ENCODE measurements at regions not wholly inside any gene's neighbourhood (a gene's known extent, or its start where the extent isn't known, plus 50 kb on each side); places are given as distances from the start of the nearest gene placed in this dataset.

DNA sequence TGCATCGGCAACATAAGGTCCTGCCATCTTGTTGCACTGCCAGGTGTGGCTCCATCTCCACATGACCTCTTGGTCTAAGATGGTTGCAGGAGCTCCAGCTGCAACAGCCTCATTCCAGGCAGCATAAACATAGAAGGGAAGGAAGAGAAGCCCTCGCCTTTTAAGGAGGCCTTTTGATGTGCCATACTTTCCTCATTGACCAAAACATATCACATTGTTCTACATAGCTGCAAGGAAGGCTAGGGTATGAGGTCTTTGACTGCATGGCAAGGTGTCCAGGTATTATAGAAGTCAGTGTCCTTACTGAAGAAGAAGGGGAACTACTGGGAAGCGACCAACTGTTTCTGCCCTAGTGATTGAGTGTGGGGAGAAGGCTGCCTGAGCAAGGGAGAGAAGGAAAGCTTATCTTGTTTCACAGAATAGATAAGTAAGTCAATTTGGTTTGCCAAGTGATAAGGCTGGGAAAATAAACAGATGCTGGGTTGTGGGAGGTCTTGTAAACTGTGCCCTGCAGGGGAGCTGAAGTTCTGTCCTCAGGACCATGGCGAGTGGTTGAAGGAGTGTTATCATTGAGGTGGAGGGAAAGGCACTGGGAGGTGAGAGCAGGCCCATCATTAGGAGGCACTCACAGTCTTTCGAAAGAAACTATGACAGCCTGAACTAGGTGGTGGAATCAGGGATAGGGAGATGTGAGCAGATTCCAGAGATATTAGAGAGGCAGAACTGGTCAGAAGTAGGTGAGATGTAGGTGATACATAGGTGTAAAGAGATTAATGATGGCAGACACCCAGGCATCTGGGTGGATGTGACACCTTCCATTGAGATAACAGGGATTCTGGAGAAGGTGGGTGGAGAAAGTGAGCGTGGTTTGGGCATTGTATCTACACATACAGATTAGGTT lies 93.8 kb upstream of the IGF1R start:
- no peak for DNase-seq (ENCODE audit: low read depth in 2 of 2)

DNA sequence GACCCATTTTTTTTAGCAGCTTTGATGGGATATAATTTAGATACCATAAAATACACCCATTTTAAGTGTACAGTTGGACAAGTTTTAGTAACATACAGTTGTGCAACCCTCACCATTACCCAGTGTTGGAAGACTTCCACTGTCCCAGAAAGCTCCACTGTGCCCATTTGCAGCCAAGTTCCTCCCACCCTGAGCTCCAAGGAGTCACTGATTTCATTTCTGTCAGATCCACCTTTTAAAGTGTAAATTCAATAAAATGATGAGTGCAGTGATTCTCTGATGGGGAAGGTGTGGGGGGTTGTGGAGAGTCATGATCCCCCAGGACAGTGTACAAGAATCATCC lies 93.2 kb upstream of the IGF1R start:
- DNase-seq (ENCODE audit: low read depth in 2 of 2): no peak

DNA sequence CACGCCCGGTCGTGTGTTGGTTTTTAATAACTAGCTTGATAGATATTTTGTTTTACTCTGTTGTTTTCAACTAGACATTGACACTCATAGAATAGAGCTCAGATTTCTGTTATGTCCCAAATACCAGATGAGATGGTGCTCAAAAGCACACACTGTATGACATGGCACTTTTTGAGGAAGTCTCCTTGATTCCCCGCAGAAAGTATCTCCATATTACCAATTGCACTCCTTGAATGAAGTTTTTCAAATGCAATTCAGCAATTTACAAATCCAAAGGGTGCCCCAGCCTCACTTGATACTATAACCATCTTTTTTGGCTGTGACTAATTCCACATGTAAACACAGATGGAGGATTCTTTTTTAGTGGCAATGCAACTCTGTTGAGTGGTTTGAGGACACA lies 92.0 kb upstream of the IGF1R start:
- no peak for DNase-seq (ENCODE audit: low read depth in 2 of 2)

DNA sequence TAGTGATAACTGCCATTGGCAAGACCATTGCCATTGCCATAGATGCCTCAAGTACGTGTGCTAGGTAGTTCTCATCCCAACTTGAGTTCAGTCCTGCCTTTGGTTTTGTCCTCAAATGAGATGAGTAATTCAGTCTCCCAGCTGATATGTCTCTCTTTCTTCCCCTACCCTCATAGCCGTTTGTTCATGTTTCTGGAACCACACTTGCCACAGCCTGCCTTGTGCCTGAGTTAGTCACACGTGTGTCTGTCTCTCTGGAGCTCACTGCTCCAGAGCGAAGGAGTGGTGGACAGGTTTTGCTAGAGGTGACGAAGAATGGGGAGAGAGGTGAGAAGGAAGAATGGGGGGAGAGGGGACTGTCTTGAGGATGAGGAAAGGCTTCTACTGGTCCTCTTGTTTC lies 88.0 kb upstream of the IGF1R start:
- DNase-seq (ENCODE audit: low read depth in 2 of 2): no peak

DNA sequence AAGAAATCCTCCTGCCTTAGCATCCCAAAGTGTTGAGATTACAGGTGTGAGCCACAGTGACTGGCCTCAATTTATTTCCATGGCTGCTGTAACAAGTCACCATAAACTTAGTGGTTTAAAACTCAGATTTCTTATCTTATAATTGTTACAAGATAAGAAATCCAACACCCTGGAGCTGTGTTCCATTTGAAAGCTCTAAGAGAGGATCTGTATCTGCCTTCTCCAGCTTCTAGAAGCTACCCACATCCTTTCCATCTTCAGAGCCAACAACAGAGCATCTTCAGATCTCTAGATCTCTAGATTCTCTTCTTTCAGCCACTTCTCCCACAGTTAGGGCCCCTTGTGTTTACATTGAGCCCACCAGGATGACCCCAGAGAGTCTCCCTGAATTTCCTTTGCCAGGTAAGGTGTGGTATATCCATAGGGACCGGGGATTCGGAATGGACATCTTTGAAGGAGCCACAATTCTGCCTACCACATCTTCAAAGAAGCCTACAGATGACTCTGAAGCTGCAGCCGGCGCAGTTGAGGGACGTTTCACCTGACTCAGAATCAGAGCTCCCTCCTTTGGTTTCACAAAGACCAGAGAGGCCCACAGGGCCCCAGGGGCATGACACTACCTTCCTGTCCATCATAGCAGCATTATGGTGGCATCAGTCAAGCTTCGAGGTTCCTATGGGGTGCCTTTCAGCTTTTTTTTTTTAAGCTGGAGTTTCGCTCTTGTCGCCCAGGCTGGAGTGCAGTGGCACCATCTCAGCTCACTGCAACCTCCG lies 87.0 kb upstream of the IGF1R start:
- no peak for DNase-seq (ENCODE audit: low read depth in 2 of 2)

DNA sequence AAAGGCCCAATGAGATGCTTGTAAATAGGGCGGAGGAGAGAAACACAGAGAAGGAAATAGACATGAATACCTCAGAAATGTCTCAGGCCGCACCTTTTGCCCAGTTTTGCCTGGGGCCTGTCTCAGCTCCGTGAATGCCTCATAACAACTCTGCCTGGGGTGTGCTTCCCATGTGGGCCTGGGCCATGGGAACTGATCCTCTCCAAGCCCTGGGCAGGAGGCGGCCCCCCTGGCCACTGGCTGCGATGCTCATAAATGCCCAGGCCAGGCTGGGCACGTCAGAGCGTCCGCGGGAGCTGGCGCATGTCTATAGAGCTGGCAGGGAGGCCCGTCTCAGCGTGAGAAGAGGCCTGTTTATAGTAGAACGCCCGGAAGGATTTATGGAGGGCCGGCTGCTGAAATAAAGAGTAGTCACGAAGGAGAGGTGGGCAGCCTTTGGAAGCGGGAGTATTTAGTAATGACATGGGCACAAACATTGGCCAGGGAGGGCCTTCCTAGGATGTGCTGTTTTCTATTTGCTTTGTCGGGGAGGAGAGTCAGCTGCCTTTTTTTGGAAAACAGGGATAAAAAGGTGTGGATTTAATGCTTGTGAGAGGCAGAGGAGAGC lies 85.9 kb upstream of the IGF1R start:
- DNase-seq (ENCODE audit: low read depth in 2 of 2): no peak

DNA sequence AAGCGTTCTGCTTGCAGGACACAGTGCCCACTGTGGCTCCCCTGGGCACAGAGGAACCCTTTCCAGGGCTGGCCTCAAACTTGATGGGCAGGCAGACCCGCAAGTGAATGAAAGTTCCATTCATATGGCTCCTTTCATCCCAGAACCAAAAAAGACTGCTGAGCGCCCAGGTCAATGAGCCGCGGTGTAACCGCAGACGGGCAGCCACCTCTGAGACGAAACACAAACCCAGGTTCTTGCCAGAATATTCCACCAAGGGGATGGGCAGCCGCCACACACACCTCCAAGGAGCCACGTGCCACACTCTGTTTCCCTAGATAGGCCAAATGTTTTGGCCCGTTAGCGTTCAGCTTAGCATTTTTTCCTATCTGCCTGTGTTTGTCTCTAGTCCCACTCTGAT lies 82.8 kb upstream of the IGF1R start:
- DNase-seq (ENCODE audit: low read depth in 2 of 2): no peak

DNA sequence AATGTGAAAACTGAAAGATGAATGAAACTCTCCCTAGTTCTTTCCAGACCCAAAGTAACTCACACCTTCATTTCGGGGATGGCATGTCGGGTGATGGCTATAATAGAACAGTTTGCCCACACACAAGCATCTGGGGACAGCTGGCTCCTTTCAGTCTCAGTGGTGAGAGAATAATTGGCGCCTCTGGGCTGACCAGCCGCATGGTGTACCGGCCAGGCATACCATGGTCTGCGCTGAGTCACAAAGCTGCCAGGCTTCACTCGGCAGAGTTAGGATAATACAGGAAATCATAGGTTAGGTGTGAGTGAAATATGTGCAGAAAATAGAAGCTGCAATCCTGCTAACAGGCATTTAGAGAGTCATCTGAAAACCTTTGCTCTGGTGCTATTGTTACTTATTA lies 80.4 kb upstream of the IGF1R start:
- DNase-seq (ENCODE audit: low read depth in 2 of 2): no peak

DNA sequence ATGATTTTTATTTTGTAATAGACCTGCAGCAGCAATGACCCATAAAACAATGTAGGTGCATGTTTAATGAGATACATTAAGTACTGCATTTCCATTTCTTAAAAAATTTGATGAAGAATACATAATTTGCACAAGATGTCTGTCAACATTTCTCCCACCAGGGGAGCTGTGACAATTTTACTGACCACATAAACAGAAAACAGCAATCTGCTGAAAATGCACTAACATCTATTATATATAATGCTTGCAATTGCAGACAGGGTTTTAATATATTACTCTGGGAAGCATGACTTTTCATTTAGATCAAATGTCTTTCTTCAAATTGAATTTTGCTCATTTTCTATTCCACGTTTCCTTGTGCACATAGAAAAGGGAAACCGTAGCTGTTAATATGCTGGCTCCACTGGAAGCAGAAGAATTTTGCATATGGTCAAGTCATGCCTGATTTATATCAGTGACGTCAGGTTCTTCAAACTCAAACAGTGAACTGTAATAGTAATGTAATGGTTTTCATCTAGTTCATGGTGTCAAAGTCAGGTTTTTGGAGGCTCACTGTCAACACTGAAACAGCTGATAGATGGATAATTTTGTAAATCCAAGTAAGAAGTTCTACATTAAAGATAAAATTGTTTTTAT lies 79.8 kb upstream of the IGF1R start:
- DNase-seq (ENCODE audit: low read depth in 2 of 2): no peak

DNA sequence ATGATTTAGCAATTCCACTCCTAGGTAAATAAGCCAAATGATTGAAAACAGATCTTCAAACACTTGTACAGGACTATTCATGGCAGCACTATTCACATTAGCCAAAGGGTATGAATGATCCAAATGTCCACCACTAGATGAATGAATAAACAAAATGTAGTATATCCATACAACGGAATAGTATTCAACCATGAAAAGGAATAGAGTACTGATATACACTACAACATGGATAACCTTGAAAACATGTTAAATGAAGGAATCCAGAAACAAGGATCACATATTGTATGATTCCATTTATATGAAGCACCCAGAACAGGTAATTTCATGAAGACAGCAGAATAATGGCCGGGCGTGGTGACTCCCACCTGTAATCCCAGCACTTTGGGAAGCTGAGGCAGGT lies 78.2 kb upstream of the IGF1R start:
- no peak for DNase-seq (ENCODE audit: low read depth in 2 of 2)

DNA sequence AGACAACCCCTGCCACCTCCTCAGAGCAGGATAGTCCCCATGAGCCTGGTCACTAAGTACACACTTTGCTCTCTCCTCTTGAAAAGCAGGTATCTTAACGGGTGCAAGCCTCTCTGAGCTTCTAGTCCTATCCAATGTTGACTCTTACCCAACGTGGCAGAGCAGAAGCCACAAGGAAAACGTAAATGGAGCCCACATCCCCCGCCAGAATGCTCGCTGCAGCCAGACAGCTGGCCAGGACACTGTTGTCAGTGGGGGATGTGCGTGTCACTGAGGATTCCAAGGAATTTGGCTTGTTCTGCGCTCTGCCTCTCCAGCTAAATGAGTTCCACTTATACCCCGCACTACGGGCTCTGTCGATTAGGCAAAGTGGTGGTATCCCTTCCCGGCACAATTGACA lies 67.8 kb upstream of the IGF1R start:
- DNase-seq (ENCODE audit: low read depth in 2 of 2): no peak

DNA sequence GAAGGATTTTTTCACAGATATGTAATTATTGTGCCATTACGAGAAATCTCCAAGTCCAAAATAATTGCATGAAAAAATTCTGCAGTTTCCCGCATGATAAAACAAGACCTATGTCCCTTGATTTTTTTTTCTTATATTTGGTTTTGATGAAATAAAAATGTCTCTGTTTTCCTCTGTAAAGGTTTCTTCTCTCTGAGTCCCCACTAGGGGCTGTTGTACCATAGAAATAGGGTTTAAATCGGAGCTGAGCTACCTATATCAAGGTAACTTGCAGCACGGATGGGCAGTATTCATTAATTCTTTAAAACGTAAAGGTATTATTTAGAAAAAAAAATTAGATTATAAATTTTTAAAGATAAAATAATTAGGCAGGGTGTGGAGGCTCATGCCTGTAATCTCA lies 66.6 kb upstream of the IGF1R start:
- DNase-seq (ENCODE audit: low read depth in 2 of 2): no peak

DNA sequence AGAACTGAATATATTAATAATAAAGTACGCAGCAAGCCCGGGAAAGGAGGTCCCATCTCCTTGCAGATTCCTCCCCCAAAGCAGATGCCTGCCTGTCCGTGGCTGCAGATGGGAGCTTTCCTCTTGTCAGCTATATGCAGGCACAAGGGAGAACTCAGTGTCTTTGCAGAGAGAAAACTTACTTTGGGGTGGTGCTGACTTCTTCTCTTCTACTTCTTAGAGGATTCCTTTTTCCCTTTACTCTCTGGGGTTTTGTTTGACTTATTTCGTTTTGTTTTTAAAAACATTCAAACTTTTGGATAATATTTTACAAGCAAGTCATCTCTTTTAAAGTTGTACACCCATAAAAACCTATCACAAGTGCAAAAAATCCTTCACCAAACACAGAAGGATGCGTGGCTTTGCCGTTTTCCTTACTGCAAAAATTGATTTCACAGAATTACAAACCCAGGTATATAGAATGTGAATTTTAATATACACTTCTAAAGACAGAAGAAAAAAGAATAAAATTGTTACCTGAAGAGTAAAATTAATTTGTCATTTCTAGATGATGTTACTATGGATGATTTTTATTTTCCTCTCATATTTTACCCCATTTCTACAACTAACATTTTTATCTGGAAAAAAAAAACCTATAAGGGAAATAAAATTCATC lies 65.3 kb upstream of the IGF1R start:
- DNase-seq (ENCODE audit: low read depth in 2 of 2): no peak

DNA sequence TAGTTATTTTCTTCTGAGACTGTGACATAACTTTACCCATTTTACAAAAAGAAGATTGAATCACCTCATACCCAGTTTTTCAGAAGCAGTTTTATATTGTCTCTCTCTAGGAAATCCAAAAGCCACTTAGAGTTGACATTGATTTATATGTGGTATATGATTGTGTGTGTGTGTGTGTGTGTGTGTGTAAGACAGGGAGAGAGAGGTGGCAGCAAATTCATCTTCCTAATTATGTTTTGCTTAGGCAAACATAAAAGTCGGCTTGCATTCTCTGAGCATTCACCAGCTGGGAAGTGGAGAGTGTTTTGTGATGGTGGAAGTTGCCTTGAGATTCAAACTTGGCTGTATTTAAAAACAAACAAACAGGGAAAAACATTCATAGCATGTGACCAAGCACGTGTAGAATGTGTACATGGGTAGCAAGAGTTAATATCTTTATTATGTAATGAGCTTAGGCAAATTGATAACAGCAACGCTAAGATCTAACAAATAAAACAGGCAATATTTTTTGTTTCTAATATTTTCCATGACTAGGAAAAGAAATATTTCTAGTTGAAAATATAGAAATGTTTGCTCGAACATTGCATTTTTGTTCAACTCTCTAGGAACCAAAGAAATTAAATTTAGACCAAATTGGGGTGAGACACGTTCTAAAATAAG lies 64.4 kb upstream of the IGF1R start:
- no peak for DNase-seq (ENCODE audit: low read depth in 2 of 2)

DNA sequence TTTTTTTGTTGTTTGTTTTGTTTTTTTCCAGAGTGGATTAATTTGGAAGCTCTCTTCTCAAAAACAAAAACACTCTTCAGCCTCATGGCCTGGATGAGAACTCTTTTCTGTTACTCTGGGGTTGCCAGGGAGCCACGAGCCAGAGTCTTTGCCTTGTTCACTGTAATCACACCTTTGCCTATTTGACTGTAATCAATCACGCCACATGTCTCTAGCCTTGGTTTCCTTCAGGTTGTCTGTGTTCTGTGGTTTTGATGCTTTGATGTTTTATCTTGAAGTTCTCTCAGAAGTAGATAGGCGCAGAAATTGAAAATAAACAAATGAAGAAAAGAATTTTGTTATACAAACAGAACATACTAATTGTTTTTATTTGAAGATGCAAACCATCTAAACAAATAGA lies 62.3 kb upstream of the IGF1R start:
- no peak for DNase-seq (ENCODE audit: low read depth in 2 of 2)

DNA sequence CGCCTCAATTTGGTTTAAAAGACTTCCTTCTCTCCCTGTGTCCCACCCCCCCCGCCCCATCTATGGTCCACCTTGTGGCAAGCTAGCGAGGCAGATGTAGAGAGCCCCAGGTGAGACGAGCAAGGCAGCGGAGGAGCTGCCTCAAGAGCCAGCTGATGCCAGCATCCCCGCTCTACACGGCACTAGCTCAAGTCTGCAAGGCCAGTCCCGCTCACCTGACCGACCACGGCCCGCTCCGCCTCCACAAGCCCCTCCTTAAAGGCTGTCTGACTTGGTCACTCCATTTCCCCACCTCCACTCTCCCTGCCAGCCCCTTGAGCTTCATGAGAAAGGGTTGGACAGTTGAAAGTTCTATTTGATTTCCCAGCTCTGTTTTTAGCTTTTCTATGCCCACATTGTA lies 56.2 kb upstream of the IGF1R start:
- DNase-seq (ENCODE audit: low read depth in 2 of 2): no peak

DNA sequence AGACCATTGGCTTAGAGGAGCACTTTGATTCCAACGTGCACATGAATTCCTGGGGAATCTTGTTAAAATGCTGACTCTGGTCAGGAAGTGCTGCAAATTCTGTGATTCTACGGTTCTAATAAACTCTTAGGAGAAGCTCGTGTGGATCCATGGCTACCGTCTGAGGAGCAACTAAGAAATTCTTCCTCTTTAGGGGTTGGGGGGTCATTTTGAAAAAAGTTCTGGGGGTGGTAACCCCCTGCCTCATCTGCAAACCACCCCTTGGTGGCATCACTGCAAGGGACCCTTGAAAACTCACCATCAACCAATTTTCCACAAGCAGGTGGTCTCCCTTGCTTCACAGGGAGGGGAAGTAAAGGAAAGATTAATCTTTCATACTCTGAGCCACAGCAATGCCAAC lies 52.2 kb upstream of the IGF1R start:
- no peak for DNase-seq (ENCODE audit: low read depth in 2 of 2)

DNA sequence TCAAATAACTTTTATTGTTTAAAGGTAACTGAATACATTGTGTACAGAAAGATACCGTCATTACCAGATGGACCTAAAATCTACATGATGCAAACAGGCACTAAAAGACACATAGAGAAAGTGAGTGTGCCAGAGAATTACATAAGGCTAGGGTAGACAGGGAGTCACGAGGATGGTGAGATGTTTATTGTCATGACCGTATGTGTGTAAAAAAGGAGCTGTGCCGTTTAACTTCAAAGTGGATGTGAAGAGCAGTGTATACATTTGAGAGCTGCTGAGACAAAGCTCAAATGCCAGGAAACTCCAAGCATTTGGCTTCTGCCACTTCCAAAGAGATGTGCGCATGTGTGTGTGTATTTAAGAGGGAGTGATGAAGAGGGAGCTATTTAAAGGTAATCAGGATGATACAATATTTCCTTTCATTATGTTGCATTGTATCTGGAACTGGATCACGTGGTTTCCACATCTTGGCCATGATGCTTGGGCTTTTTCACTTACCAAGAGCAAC lies 51.4 kb upstream of the IGF1R start:
- DNase-seq (ENCODE audit: low read depth in 2 of 2): no peak

DNA sequence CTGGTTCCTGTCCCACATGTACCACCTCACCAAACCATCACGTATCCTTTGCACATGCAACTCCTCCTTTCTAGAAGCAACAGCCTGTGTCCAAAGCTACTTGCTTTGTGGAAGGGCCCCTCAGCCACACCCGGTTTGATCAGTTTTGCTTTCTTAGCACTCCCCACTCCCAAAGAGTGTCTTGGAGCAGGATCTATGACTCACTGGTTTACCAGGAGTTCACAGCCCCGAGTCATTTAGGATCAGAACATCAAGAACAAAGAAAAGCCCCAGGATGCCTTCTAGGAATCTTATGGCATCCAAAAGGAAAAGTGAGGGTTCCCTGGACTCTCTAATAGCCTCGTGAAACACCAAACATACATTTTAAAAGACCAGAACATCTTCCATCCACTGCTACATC lies 50.7 kb upstream of the IGF1R start:
- no peak for DNase-seq (ENCODE audit: low read depth in 2 of 2)

Data from stimulated activated CD8-positive, alpha-beta memory T cell treated with anti-CD3 and anti-CD28 coated beads, Interleukin-15, amount 100 ng/mL, for 48 hours (primary cell).